Endothelial cell of umbilical vein (primary cell): ENCODE measurements at regions not wholly inside any gene's neighbourhood (a gene's known extent, or its start where the extent isn't known, plus 50 kb on each side); places are given as distances from the start of the nearest gene placed in this dataset.

ENCODE experiments used
- BruUV-seq: library from RNA; stranded (reverse); fragments of 400-500 nt; replicated peaks from 2 replicates; lab custom pipeline; 2021; lab: Mats Ljungman, UMichigan
- CTCF ChIA-PET: fragments of 300-600, 350-600 bp; sonication (Branson Sonifier 250); formaldehyde crosslinking; loops from one replicate; lab custom pipeline; 2021; ENCODE audit warnings: antibody characterized with exemption, inconsistent platforms; lab: Charles Lee
- POLR2A ChIA-PET: fragments of 300-600, 350-600 bp; sonication (Branson Sonifier 250); formaldehyde crosslinking; loops from one replicate; lab custom pipeline; 2021; ENCODE audit warnings: antibody characterized with exemption, inconsistent platforms; lab: Charles Lee
- DNase-seq: peaks from one replicate; pipeline ENCODE4 v3.0.0-alpha.2; 2011; ENCODE audit warnings: low read depth, low spot score
- FAIRE-seq: peaks from 2 replicates; lab custom pipeline; 2011; peaks lifted over from hg19 to GRCh38; lab: Jason Lieb, UNC
- H2AFZ ChIP-seq: 2 replicates; pipeline ENCODE4 v1.6.0; 2012; ENCODE audit warnings: low read depth, low read length, control low read depth, inconsistent platforms
- H3K27ac ChIP-seq: 2 replicates; pipeline ENCODE4 v1.5.1; 2011; ENCODE audit warnings: low read depth, mild to moderate bottlenecking, control low read depth, low read length, moderate library complexity; ENCODE audit not compliant: insufficient read depth
- H3K27me3 ChIP-seq, 2 experiments: 2 replicates each; pipeline versions ENCODE4 v1.6.0 to v1.6.1; 2011; ENCODE audit warnings: low read length in 2 of 2, mixed read lengths in 1 of 2; ENCODE audit not compliant: control insufficient read depth in 2 of 2, insufficient read depth in 2 of 2
- H3K36me3 ChIP-seq, 2 experiments: 2 replicates in 1 of 2; 3 replicates in 1 of 2; pipeline ENCODE4 v1.5.1; 2011; ENCODE audit warnings: low read length in 2 of 2, mild to moderate bottlenecking in 1 of 2, moderate library complexity in 1 of 2; ENCODE audit not compliant: control insufficient read depth in 2 of 2, insufficient read depth in 2 of 2; ENCODE audit errors: extremely low read depth in 1 of 2
- H3K4me1 ChIP-seq: 3 replicates; pipeline ENCODE4 v1.5.1; 2011; ENCODE audit warnings: mild to moderate bottlenecking, low read length; ENCODE audit not compliant: control insufficient read depth, insufficient read depth; ENCODE audit errors: extremely low read depth
- H3K4me2 ChIP-seq: 2 replicates; pipeline ENCODE4 v1.6.1; 2011; ENCODE audit warnings: low read length, control low read depth, mixed read lengths; ENCODE audit not compliant: insufficient read depth
- H3K4me3 ChIP-seq, 3 experiments: fragments of 200-600 bp in 1 of 3; sonication (generic), shearing (Covaris generic) in 1 of 3; replicated peaks in 1 of 3; 2 replicates each; pipeline ENCODE4 v1.5.1; 2011 to 2016; ENCODE audit warnings: control low read depth in 3 of 3, low read length in 3 of 3, mild to moderate bottlenecking in 2 of 3, inconsistent platforms in 1 of 3, low read depth in 1 of 3, moderate library complexity in 1 of 3; ENCODE audit not compliant: insufficient read depth in 1 of 3
- H3K79me2 ChIP-seq: 2 replicates; pipeline ENCODE4 v1.6.0; 2012; ENCODE audit warnings: low read length, inconsistent platforms; ENCODE audit not compliant: control insufficient read depth, insufficient read depth
- H3K9ac ChIP-seq: replicated peaks from 2 replicates; pipeline ENCODE3; 2011; ENCODE audit warnings: low read length, control low read depth; ENCODE audit not compliant: insufficient read depth; ENCODE audit errors: extremely low read depth
- H3K9me1 ChIP-seq: replicated peaks from 3 replicates; pipeline ENCODE4 v1.6.0; 2011; ENCODE audit warnings: mild to moderate bottlenecking, low read length; ENCODE audit not compliant: control insufficient read depth, insufficient read depth; ENCODE audit errors: extremely low read depth
- H3K9me3 ChIP-seq: replicated peaks from 2 replicates; pipeline ENCODE4 v1.5.1; 2012; ENCODE audit warnings: low read length, inconsistent platforms; ENCODE audit not compliant: control insufficient read depth, insufficient read depth
- H4K20me1 ChIP-seq: replicated peaks from 2 replicates; pipeline ENCODE3; 2011; ENCODE audit warnings: mild to moderate bottlenecking, low read length; ENCODE audit not compliant: control insufficient read depth, insufficient read depth; ENCODE audit errors: extremely low read depth
- CTCF ChIP-seq, 2 donors: IDR thresholded peaks; 1 replicate in 1 of 2; 2 replicates in 1 of 2; pipeline ENCODE4 v1.5.1; 2011; ENCODE audit warnings: low read length in 2 of 2, mild to moderate bottlenecking in 2 of 2, moderate library complexity in 2 of 2, control low read depth in 1 of 2, inconsistent platforms in 1 of 2, low read depth in 1 of 2; ENCODE audit not compliant: insufficient read depth in 1 of 2; ENCODE audit errors: extremely low read depth in 1 of 2
- EZH2 ChIP-seq: IDR thresholded peaks from 2 replicates; pipeline ENCODE4 v1.6.1; 2012; ENCODE audit warnings: borderline replicate concordance, low read depth, mild to moderate bottlenecking, moderate library complexity, low read length, inconsistent platforms; ENCODE audit not compliant: severe bottlenecking
- FOS ChIP-seq: IDR thresholded peaks from 2 replicates; pipeline ENCODE4 v1.6.1; 2011; ENCODE audit warnings: mild to moderate bottlenecking, low read length, moderate library complexity, borderline replicate concordance; ENCODE audit not compliant: insufficient read depth
- GATA2 ChIP-seq: IDR thresholded peaks from 2 replicates; pipeline ENCODE4 v1.7.0; 2011; ENCODE audit warnings: low read depth, mild to moderate bottlenecking, moderate library complexity, mixed read lengths, low read length; ENCODE audit not compliant: insufficient read length, insufficient read depth
- JUN ChIP-seq: IDR thresholded peaks from 2 replicates; pipeline ENCODE4 v1.6.1; 2011; ENCODE audit warnings: borderline replicate concordance, low read depth; ENCODE audit not compliant: insufficient read length, insufficient read depth
- MAX ChIP-seq: IDR thresholded peaks from 2 replicates; pipeline ENCODE4 v1.6.1; 2011; ENCODE audit not compliant: insufficient read depth, insufficient read length
- MYC ChIP-seq: IDR thresholded peaks from one replicate; pipeline ENCODE4 v1.6.1; 2011; ENCODE audit warnings: mild to moderate bottlenecking, low read depth, low read length
- POLR2A ChIP-seq: IDR thresholded peaks from 2 replicates; pipeline ENCODE4 v1.6.1; 2012; ENCODE audit warnings: low read depth, mild to moderate bottlenecking, control low read depth, low read length
- POLR2AphosphoS5 ChIP-seq: IDR thresholded peaks from 2 replicates; pipeline ENCODE4 v1.6.1; 2012; ENCODE audit warnings: low read depth, mild to moderate bottlenecking, control low read depth, low read length, moderate library complexity; ENCODE audit not compliant: insufficient read depth
- dilution Hi-C: fragments of 300-500 bp; cut with MboI; formaldehyde crosslinking; loops from one replicate; pipeline ENCODE4 v1.15.0; 2019; ENCODE audit warnings: low sequenced_read_pairs; ENCODE audit not compliant: extremely low pct_ligation_motif_present
- intact Hi-C: fragments of 100-400 bp; cut with micrococcal nuclease; formaldehyde crosslinking; loops from one replicate; pipeline ENCODE4 v1.10.0; 2022

GRCh38 chr18:11392980-11393885 lies 216.2 kb upstream of the SLC35G4 start:
- Histone ChIP-seq H2AFZ (no peak overlapping the region), H3K9ac (no peak overlapping the region), H4K20me1 (no peaks in the 10 kb centered on the region), H3K27ac (no peak overlapping the region), H3K9me1 (no peaks in the 10 kb centered on the region), H3K36me3 (no peaks in the 10 kb centered on the region), H3K79me2 (no peaks in the 10 kb centered on the region), H3K27me3 (no peaks in the 10 kb centered on the region), H3K4me1 (no peaks in the 10 kb centered on the region), H3K4me3 (no peak overlapping the region), H3K9me3 (no peaks in the 10 kb centered on the region), H3K4me2 (no peak overlapping the region)
- TF ChIP-seq MYC (no peak), CTCF (IDR thresholded peaks at IDR 0.05; ENCODE audit: extremely low read depth in 1 of 2, insufficient read depth in 1 of 2, low read depth in 1 of 2, low read length in 2 of 2) (no peak), FOS (no peak), JUN (no peak), POLR2AphosphoS5 (no peak), GATA2 (no peak), EZH2 (no peak), POLR2A (no peak), MAX (no peak)
- BruUV-seq = no TSS peak
- CTCF ChIA-PET = interaction anchor here (0.6 to 2.0 kb wide), 2 partner anchors 17 to 67 kb away, joined by 3 to 5 read pairs; no protein-coding TSS in a partner anchor
- intact Hi-C loops (no loop called here), dilution Hi-C loops (no loop called here)
- no peak for FAIRE-seq
- POLR2A ChIA-PET = no interaction called here
- DNase-seq = no peak
